ENCODE measurements at regions not wholly inside any gene's neighbourhood (a gene's known extent, or its start where the extent isn't known, plus 50 kb on each side); places are given as distances from the start of the nearest gene placed in this dataset.
A peak's percentile ranks its signal among the peaks of the same experiment; 100 is the strongest.

- H3K27me3 ChIP-seq (ENCODE audit: control insufficient read depth in 1 of 2, insufficient read depth in 2 of 2, low read length in 2 of 2), result no peaks in the 10 kb centered on the region
- peak overlapping the region; percentile 68 to 81 for H3K4me3 ChIP-seq (ENCODE audit: low read depth in 1 of 2, low read length in 2 of 2)
- H3K27ac ChIP-seq (ENCODE audit: low read depth in 2 of 2, low read length in 1 of 2), result peak overlapping the region; percentile 92
- H3K36me3 ChIP-seq (ENCODE audit: control insufficient read depth in 2 of 2, insufficient read depth in 2 of 2, low read length in 1 of 2), result no peaks in the 10 kb centered on the region
- WGBS, 2 donors, result 16 to 22% methylated on average over 5 of the region's 5 CpGs
- peaks cover 0 to 2% of the 10 kb centered on the region in 2 donors for H3K4me1 ChIP-seq (ENCODE audit: control insufficient read depth in 2 of 2, insufficient read depth in 2 of 2, low read length in 1 of 2)
- no peaks in the 10 kb centered on the region for H3K9me3 ChIP-seq (ENCODE audit: control insufficient read depth in 2 of 2, insufficient read depth in 1 of 2, low read depth in 1 of 2, low read length in 1 of 2)
Measured at GRCh38 chr6:26252077-26252472, 112.9 kb upstream of the BTN3A2 start.

- Histone ChIP-seq H3K36me3 (ENCODE audit: control insufficient read depth in 2 of 2, insufficient read depth in 2 of 2, low read length in 1 of 2) (no peaks in the 10 kb centered on the region), H3K4me3 (ENCODE audit: low read depth in 1 of 2, low read length in 2 of 2) (no peak overlapping the region), H3K9me3 (ENCODE audit: control insufficient read depth in 2 of 2, insufficient read depth in 1 of 2, low read depth in 1 of 2, low read length in 1 of 2) (no peaks in the 10 kb centered on the region), H3K27ac (ENCODE audit: low read depth in 2 of 2, low read length in 1 of 2) (no peak overlapping the region), H3K4me1 (ENCODE audit: control insufficient read depth in 2 of 2, insufficient read depth in 2 of 2, low read length in 1 of 2) (no peaks in the 10 kb centered on the region), H3K27me3 (ENCODE audit: control insufficient read depth in 1 of 2, insufficient read depth in 2 of 2, low read length in 2 of 2) (no peaks in the 10 kb centered on the region)
- WGBS, 2 donors, result 88 to 92% methylated on average over 4 of the region's 4 CpGs
Measured at GRCh38 chr6:26254724-26255123, 110.3 kb upstream of the BTN3A2 start.

- Histone ChIP-seq H3K36me3 (ENCODE audit: control insufficient read depth in 2 of 2, insufficient read depth in 2 of 2, low read length in 1 of 2) (no peaks in the 10 kb centered on the region), H3K4me1 (ENCODE audit: control insufficient read depth in 2 of 2, insufficient read depth in 2 of 2, low read length in 1 of 2) (no peaks in the 10 kb centered on the region), H3K9me3 (ENCODE audit: control insufficient read depth in 2 of 2, insufficient read depth in 1 of 2, low read depth in 1 of 2, low read length in 1 of 2) (no peaks in the 10 kb centered on the region), H3K4me3 (ENCODE audit: low read depth in 1 of 2, low read length in 2 of 2) (no peak overlapping the region), H3K27ac (ENCODE audit: low read depth in 2 of 2, low read length in 1 of 2) (no peak overlapping the region), H3K27me3 (ENCODE audit: control insufficient read depth in 1 of 2, insufficient read depth in 2 of 2, low read length in 2 of 2) (no peaks in the 10 kb centered on the region)
- WGBS, 2 donors, result 44% methylated on average over 7 of the region's 7 CpGs
Measured at GRCh38 chr6:26257272-26257671, 107.7 kb upstream of the BTN3A2 start.

GRCh38 chr6:26258212-26258977, 106.6 kb upstream of the BTN3A2 start:
- Histone ChIP-seq H3K4me3 (ENCODE audit: low read depth in 1 of 2, low read length in 2 of 2) (no peak overlapping the region), H3K27ac (ENCODE audit: low read depth in 2 of 2, low read length in 1 of 2) (no peak overlapping the region), H3K36me3 (ENCODE audit: control insufficient read depth in 2 of 2, insufficient read depth in 2 of 2, low read length in 1 of 2) (no peaks in the 10 kb centered on the region), H3K9me3 (ENCODE audit: control insufficient read depth in 2 of 2, insufficient read depth in 1 of 2, low read depth in 1 of 2, low read length in 1 of 2) (no peaks in the 10 kb centered on the region), H3K4me1 (ENCODE audit: control insufficient read depth in 2 of 2, insufficient read depth in 2 of 2, low read length in 1 of 2) (no peaks in the 10 kb centered on the region), H3K27me3 (ENCODE audit: control insufficient read depth in 1 of 2, insufficient read depth in 2 of 2, low read length in 2 of 2) (no peaks in the 10 kb centered on the region)
- WGBS, 2 donors, result 75 to 82% methylated on average over 5 of the region's 5 CpGs

DNA sequence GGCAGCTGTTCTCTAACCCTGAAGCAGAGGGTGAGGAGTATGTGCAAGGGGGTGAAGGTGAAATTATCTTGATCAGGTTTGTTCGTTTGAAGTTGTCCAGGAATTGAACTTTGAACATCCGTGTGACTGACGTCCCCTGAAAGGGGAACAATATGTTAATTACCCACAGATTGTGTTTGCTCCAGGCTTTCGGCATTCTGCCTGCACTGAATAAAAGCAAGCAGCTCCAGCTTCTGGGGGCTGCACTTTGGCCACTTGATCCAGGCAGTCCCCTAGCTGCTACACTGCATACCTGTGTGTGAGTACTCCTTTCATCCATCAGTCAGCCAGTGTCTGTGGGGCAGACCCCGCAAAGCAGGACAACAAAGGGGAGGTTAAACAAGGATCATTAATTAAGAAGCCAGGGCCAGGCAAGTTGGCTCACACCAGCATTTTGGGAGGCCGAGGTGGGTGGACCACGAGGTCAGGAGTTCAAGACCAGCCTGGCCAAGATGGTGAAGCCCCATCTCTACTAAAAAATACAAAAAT, 104.8 kb upstream of the BTN3A2 start:
- WGBS, 2 donors, result 68 to 79% methylated on average over 7 of the region's 7 CpGs
- H3K9me3 ChIP-seq (ENCODE audit: control insufficient read depth in 2 of 2, insufficient read depth in 1 of 2, low read depth in 1 of 2, low read length in 1 of 2), result no peaks in the 10 kb centered on the region
- H3K36me3 ChIP-seq (ENCODE audit: control insufficient read depth in 2 of 2, insufficient read depth in 2 of 2, low read length in 1 of 2), result no peaks in the 10 kb centered on the region
- H3K4me3 ChIP-seq (ENCODE audit: low read depth in 1 of 2, low read length in 2 of 2), result no peak overlapping the region
- no peaks in the 10 kb centered on the region for H3K27me3 ChIP-seq (ENCODE audit: control insufficient read depth in 1 of 2, insufficient read depth in 2 of 2, low read length in 2 of 2)
- no peak overlapping the region for H3K27ac ChIP-seq (ENCODE audit: low read depth in 2 of 2, low read length in 1 of 2)
- H3K4me1 ChIP-seq (ENCODE audit: control insufficient read depth in 2 of 2, insufficient read depth in 2 of 2, low read length in 1 of 2), result no peaks in the 10 kb centered on the region

DNA sequence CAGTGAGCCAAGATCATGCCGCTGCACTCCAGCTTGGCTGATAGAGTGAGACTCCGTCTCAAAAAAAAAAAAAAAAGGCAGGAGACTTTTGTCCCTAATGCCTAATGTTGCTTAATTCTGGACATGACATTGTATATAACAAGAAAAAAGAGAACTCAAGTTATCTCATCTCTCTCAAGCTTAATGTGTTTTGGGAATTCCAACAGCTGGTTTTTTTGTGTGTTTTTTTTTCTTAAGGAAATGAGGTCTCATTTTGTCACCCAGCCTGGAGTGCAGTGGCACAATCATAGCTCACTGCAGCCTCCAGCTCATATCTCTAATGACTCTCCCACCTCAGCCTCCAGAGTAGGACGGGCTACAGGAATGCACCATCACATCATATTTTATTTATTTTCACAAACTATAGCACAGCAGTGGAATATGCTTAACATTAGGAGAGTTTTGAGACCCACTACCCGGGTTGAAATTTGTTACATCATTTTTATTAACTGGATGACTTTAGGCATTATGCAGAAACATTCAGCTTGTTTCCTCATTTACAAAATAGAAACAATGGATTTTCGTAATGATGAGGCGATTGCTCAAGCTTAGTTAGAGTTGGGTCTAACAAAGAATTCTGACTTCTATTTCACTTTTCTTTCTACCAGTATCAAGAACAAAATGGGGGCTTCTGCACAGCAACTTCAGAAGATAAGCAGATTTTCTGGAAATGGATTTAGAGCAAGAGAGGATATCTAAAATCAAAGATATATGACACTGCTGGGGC, 104.1 kb upstream of the BTN3A2 start:
- WGBS, 2 donors, result 83 to 87% methylated on average over 6 of the region's 6 CpGs
- no peaks in the 10 kb centered on the region for H3K9me3 ChIP-seq (ENCODE audit: control insufficient read depth in 2 of 2, insufficient read depth in 1 of 2, low read depth in 1 of 2, low read length in 1 of 2)
- H3K27me3 ChIP-seq (ENCODE audit: control insufficient read depth in 1 of 2, insufficient read depth in 2 of 2, low read length in 2 of 2), result no peaks in the 10 kb centered on the region
- no peaks in the 10 kb centered on the region for H3K4me1 ChIP-seq (ENCODE audit: control insufficient read depth in 2 of 2, insufficient read depth in 2 of 2, low read length in 1 of 2)
- no peak overlapping the region for H3K4me3 ChIP-seq (ENCODE audit: low read depth in 1 of 2, low read length in 2 of 2)
- no peaks in the 10 kb centered on the region for H3K36me3 ChIP-seq (ENCODE audit: control insufficient read depth in 2 of 2, insufficient read depth in 2 of 2, low read length in 1 of 2)
- no peak overlapping the region for H3K27ac ChIP-seq (ENCODE audit: low read depth in 2 of 2, low read length in 1 of 2)

DNA sequence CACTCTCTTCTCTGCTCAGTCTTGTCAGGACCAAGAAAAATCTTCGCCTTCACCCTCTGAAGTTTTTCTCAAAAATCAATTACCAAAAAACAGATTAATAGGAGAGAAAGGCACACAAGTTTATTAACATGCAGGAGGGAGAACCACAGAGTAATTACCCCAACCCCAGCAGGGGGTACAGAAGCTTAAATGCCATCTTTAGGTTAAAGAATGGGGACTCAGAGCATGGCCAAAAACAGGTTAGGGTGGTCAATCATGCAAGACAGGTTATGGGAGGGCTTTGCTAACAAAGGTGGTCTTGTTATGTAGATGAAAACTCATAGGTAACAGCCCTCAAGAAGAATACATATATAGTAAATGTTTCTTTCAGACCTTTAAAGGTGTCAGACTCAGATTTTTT, 100.5 kb upstream of the BTN3A2 start:
- H3K36me3 ChIP-seq (ENCODE audit: control insufficient read depth in 2 of 2, insufficient read depth in 2 of 2, low read length in 1 of 2), result no peaks in the 10 kb centered on the region
- no peaks in the 10 kb centered on the region for H3K9me3 ChIP-seq (ENCODE audit: control insufficient read depth in 2 of 2, insufficient read depth in 1 of 2, low read depth in 1 of 2, low read length in 1 of 2)
- no peaks in the 10 kb centered on the region for H3K4me1 ChIP-seq (ENCODE audit: control insufficient read depth in 2 of 2, insufficient read depth in 2 of 2, low read length in 1 of 2)
- 96 to 100% methylated on average over 1 of the region's 1 CpG for WGBS, 2 donors
- H3K27ac ChIP-seq (ENCODE audit: low read depth in 2 of 2, low read length in 1 of 2), result no peak overlapping the region
- H3K27me3 ChIP-seq (ENCODE audit: control insufficient read depth in 1 of 2, insufficient read depth in 2 of 2, low read length in 2 of 2), result no peaks in the 10 kb centered on the region
- no peak overlapping the region for H3K4me3 ChIP-seq (ENCODE audit: low read depth in 1 of 2, low read length in 2 of 2)

DNA sequence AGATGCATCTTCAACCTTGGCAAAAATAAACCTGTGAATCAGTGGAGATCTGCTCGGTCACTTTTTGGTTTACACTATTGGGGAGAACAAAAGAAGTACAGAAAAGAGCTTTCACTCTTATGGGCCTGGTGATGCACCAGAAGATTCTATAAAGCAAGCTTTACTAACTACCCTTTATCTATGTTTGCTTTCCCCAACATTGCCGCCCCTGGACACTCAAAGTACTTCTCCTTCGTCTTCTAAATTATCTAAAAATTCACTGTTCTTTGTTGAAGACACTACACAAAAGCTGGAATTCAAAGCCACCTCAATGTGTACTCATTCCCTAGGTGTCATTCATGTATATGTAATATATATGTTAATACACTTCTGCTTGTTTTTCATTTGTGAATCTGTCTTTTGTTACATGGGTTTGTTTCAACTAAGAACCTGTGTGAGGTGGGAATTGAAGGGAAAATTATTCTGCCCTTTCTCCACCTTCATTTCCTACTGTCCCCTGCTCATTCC, 97.9 kb upstream of the BTN3A2 start:
- Histone ChIP-seq H3K27ac (ENCODE audit: low read depth in 2 of 2, low read length in 1 of 2) (no peak overlapping the region), H3K27me3 (ENCODE audit: control insufficient read depth in 1 of 2, insufficient read depth in 2 of 2, low read length in 2 of 2) (no peaks in the 10 kb centered on the region), H3K4me3 (ENCODE audit: low read depth in 1 of 2, low read length in 2 of 2) (no peak overlapping the region), H3K9me3 (ENCODE audit: control insufficient read depth in 2 of 2, insufficient read depth in 1 of 2, low read depth in 1 of 2, low read length in 1 of 2) (no peaks in the 10 kb centered on the region), H3K36me3 (ENCODE audit: control insufficient read depth in 2 of 2, insufficient read depth in 2 of 2, low read length in 1 of 2) (no peaks in the 10 kb centered on the region), H3K4me1 (ENCODE audit: control insufficient read depth in 2 of 2, insufficient read depth in 2 of 2, low read length in 1 of 2) (no peaks in the 10 kb centered on the region)
- 86 to 94% methylated on average over 3 of the region's 3 CpGs for WGBS, 2 donors

GRCh38 chr6:26268659-26269402, 96.2 kb upstream of the BTN3A2 start:
- no peaks in the 10 kb centered on the region for H3K36me3 ChIP-seq (ENCODE audit: control insufficient read depth in 2 of 2, insufficient read depth in 2 of 2, low read length in 1 of 2)
- H3K9me3 ChIP-seq (ENCODE audit: control insufficient read depth in 2 of 2, insufficient read depth in 1 of 2, low read depth in 1 of 2, low read length in 1 of 2), result no peaks in the 10 kb centered on the region
- no peaks in the 10 kb centered on the region for H3K4me1 ChIP-seq (ENCODE audit: control insufficient read depth in 2 of 2, insufficient read depth in 2 of 2, low read length in 1 of 2)
- WGBS, 2 donors, result 77 to 81% methylated on average over 19 of the region's 19 CpGs
- no peak overlapping the region for H3K27ac ChIP-seq (ENCODE audit: low read depth in 2 of 2, low read length in 1 of 2)
- no peak overlapping the region for H3K4me3 ChIP-seq (ENCODE audit: low read depth in 1 of 2, low read length in 2 of 2)
- no peaks in the 10 kb centered on the region for H3K27me3 ChIP-seq (ENCODE audit: control insufficient read depth in 1 of 2, insufficient read depth in 2 of 2, low read length in 2 of 2)
